HEK293 (cell line): ENCODE measurements at regions not wholly inside any gene's neighbourhood (a gene's known extent, or its start where the extent isn't known, plus 50 kb on each side); places are given as distances from the start of the nearest gene placed in this dataset.

Experiments used
- EGR2 ChIP-seq: fragments of 450-650 bp; formaldehyde crosslinking; IDR thresholded peaks from 2 replicates; pipeline ENCODE4 v1.5.1; 2016; ENCODE audit warnings: low read depth, missing biosample characterization, missing genetic modification characterization
- IKZF3 ChIP-seq: fragments of 450-650 bp; IDR thresholded peaks from 2 replicates; pipeline ENCODE4 v1.5.0; 2018; ENCODE audit warnings: missing biosample characterization, mild to moderate bottlenecking, missing genetic modification characterization, moderate library complexity
- ZNF132 ChIP-seq: fragments of 450-650 bp; formaldehyde crosslinking; IDR thresholded peaks from 2 replicates; pipeline ENCODE4 v1.5.1; 2017; ENCODE audit warnings: missing biosample characterization, missing genetic modification characterization, borderline replicate concordance
- ZNF2 ChIP-seq: fragments of 450-650 bp; formaldehyde crosslinking; IDR thresholded peaks from 2 replicates; pipeline ENCODE4 v1.5.1; 2016; ENCODE audit warnings: missing biosample characterization, missing genetic modification characterization
- ZNF214 ChIP-seq: fragments of 450-650 bp; formaldehyde crosslinking; IDR thresholded peaks from 2 replicates; pipeline ENCODE4 v1.5.1; 2017; ENCODE audit warnings: missing biosample characterization, mild to moderate bottlenecking, missing genetic modification characterization, borderline replicate concordance
- ZNF24 ChIP-seq: fragments of 450-650 bp; formaldehyde crosslinking; IDR thresholded peaks from 2 replicates; pipeline ENCODE4 v1.5.1; 2016; ENCODE audit warnings: missing biosample characterization, missing genetic modification characterization
- ZNF416 ChIP-seq: fragments of 450-650 bp; formaldehyde crosslinking; IDR thresholded peaks from 2 replicates; pipeline ENCODE4 v1.5.1; 2016; ENCODE audit warnings: missing biosample characterization, missing genetic modification characterization
- ZNF501 ChIP-seq: fragments of 450-650 bp; formaldehyde crosslinking; IDR thresholded peaks from 2 replicates; pipeline ENCODE4 v1.5.1; 2016; ENCODE audit warnings: missing biosample characterization, missing genetic modification characterization
- ZNF529 ChIP-seq: fragments of 450-650 bp; formaldehyde crosslinking; IDR thresholded peaks from 2 replicates; pipeline ENCODE4 v1.5.1; 2017; ENCODE audit warnings: missing genetic modification characterization, missing biosample characterization; ENCODE audit not compliant: insufficient replicate concordance
- ZNF549 ChIP-seq: fragments of 450-650 bp; IDR thresholded peaks from 2 replicates; pipeline ENCODE4 v1.5.1; 2018; ENCODE audit warnings: missing biosample characterization, missing genetic modification characterization, mild to moderate bottlenecking, inconsistent platforms, moderate library complexity
- ZNF596 ChIP-seq: fragments of 450-650 bp; IDR thresholded peaks from 2 replicates; pipeline ENCODE4 v1.5.0; 2018; ENCODE audit warnings: missing biosample characterization, mild to moderate bottlenecking, missing genetic modification characterization, moderate library complexity
- ZNF610 ChIP-seq: fragments of 450-650 bp; formaldehyde crosslinking; IDR thresholded peaks from 2 replicates; pipeline ENCODE4 v1.5.1; 2016; ENCODE audit warnings: missing biosample characterization, missing genetic modification characterization, borderline replicate concordance
- ZNF623 ChIP-seq: fragments of 450-650 bp; formaldehyde crosslinking; IDR thresholded peaks from 2 replicates; pipeline ENCODE4 v1.5.1; 2016; ENCODE audit warnings: missing biosample characterization, missing genetic modification characterization
- ZNF660 ChIP-seq: fragments of 450-650 bp; IDR thresholded peaks from 2 replicates; pipeline ENCODE4 v1.5.1; 2018; ENCODE audit warnings: missing biosample characterization, mild to moderate bottlenecking, missing genetic modification characterization
- ZNF664 ChIP-seq: fragments of 450-650 bp; formaldehyde crosslinking; IDR thresholded peaks from 2 replicates; pipeline ENCODE4 v1.5.1; 2016; ENCODE audit warnings: missing biosample characterization, missing genetic modification characterization
- ZNF677 ChIP-seq: fragments of 450-650 bp; IDR thresholded peaks from 2 replicates; pipeline ENCODE4 v1.5.0; 2018; ENCODE audit warnings: missing biosample characterization, mild to moderate bottlenecking, missing genetic modification characterization, moderate library complexity
- ZNF777 ChIP-seq: fragments of 450-650 bp; formaldehyde crosslinking; IDR thresholded peaks from 2 replicates; pipeline ENCODE4 v1.5.1; 2017; ENCODE audit warnings: missing biosample characterization, missing genetic modification characterization, borderline replicate concordance
- ZNF791 ChIP-seq: fragments of 450-650 bp; formaldehyde crosslinking; IDR thresholded peaks from 2 replicates; pipeline ENCODE4 v1.5.1; 2016; ENCODE audit warnings: missing biosample characterization, missing genetic modification characterization
- ZNF843 ChIP-seq: fragments of 450-650 bp; formaldehyde crosslinking; IDR thresholded peaks from 2 replicates; pipeline ENCODE4 v1.5.1; 2016; ENCODE audit warnings: missing biosample characterization, missing genetic modification characterization
- ZSCAN23 ChIP-seq: fragments of 450-650 bp; formaldehyde crosslinking; IDR thresholded peaks from 2 replicates; pipeline ENCODE4 v1.5.1; 2016; ENCODE audit warnings: missing biosample characterization, missing genetic modification characterization
- TF ChIP-seq, protein P1 (sequence below): fragments of 450-650 bp; formaldehyde crosslinking; IDR thresholded peaks from 2 replicates; pipeline ENCODE4 v1.5.1; 2016; ENCODE audit warnings: missing biosample characterization, missing genetic modification characterization
- TF ChIP-seq, protein P2 (sequence below): fragments of 450-650 bp; formaldehyde crosslinking; IDR thresholded peaks from 2 replicates; pipeline ENCODE4 v1.5.1; 2016; ENCODE audit warnings: missing biosample characterization, missing genetic modification characterization
- TF ChIP-seq, protein P3 (sequence below): fragments of 450-650 bp; formaldehyde crosslinking; IDR thresholded peaks from 2 replicates; pipeline ENCODE4 v1.5.1; 2017; ENCODE audit warnings: missing biosample characterization, missing genetic modification characterization
- TF ChIP-seq, protein P4 (sequence below): fragments of 450-650 bp; formaldehyde crosslinking; IDR thresholded peaks from 2 replicates; pipeline ENCODE4 v1.5.1; 2016; ENCODE audit warnings: missing biosample characterization, missing genetic modification characterization, low read depth
- TF ChIP-seq, protein P5 (sequence below): fragments of 450-650 bp; formaldehyde crosslinking; IDR thresholded peaks from 2 replicates; pipeline ENCODE4 v1.5.1; 2016; ENCODE audit warnings: missing biosample characterization, missing genetic modification characterization, borderline replicate concordance
- TF ChIP-seq, protein P6 (sequence below): fragments of 450-650 bp; formaldehyde crosslinking; IDR thresholded peaks from 2 replicates; pipeline ENCODE4 v1.5.1; 2017; ENCODE audit warnings: missing biosample characterization, missing genetic modification characterization

DNA sequence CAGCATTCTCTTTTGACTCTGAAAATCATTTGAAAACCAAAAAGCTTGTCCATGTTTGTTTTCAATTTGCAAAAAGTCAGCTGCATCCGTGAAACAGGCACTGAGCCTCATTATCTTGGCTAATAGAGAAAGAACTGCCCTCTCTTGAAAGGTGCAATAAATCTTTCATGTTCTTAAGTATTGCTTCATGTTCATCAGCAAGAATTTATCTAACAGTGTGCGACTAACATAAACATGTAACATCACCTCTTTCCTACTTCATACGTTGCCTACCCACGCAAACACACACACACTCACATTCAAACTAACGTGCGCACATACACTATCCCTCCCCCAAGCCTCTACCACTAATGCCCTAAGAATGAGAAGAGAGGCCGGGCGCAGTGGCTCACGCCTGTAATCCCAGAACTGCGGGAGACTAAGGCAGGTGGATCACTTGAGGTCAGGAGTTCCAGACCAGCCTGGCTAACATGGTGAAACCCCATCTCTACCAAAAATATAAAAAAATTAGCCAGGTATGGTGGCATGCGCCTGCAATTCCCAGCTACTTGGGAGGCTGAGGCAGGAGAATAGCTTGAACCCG lies 629.7 kb upstream of the ZNF608 start (continued):
- TF ChIP-seq ZNF623 (peak; percentile 33; the same call in 1 of the 2 replicates), ZNF677 (tag by site-specific recombination) (no peak), ZNF2 (peak; percentile 51; the same call in 1 of the 2 replicates), ZNF24 (peak; percentile 38; the same call in 1 of the 2 replicates), ZNF501 (tag by site-specific recombination) (no peak), ZNF529 (tag by site-specific recombination) (no peak), ZNF777 (tag by site-specific recombination) (no peak), ZNF610 (tag by site-specific recombination) (no peak), ZNF843 (tag by site-specific recombination) (peak; percentile 78), ZNF664 (tag by site-specific recombination) (no peak), ZSCAN23 (no peak), ZNF660 (tag by site-specific recombination) (no peak), ZNF214 (tag by site-specific recombination) (no peak), ZNF791 (tag by site-specific recombination) (0 out of 2 replicates have a peak, but pooled peaks have one; percentile 30), ZNF132 (tag by site-specific recombination) (no peak), EGR2 (tag by site-specific recombination) (0 out of 2 replicates have a peak, but pooled peaks have one; percentile 32), IKZF3 (tag by site-specific recombination) (peak; percentile 36; the same call in 1 of the 2 replicates), ZNF596 (no peak), ZNF416 (tag by site-specific recombination) (0 out of 2 replicates have a peak, but pooled peaks have one; percentile 40), ZNF549 (tag by site-specific recombination) (no peak)
- TF ChIP-seq, protein P1, sequence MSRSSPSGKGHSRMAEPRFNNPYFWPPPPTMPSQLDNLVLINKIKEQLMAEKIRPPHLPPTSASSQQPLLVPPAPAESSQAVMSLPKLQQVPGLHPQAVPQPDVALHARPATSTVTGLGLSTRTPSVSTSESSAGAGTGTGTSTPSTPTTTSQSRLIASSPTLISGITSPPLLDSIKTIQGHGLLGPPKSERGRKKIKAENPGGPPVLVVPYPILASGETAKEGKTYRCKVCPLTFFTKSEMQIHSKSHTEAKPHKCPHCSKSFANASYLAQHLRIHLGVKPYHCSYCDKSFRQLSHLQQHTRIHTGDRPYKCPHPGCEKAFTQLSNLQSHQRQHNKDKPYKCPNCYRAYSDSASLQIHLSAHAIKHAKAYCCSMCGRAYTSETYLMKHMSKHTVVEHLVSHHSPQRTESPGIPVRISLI (tag by site-specific recombination) = 0 out of 2 replicates have a peak, but pooled peaks have one; percentile 19
- TF ChIP-seq, protein P2, sequence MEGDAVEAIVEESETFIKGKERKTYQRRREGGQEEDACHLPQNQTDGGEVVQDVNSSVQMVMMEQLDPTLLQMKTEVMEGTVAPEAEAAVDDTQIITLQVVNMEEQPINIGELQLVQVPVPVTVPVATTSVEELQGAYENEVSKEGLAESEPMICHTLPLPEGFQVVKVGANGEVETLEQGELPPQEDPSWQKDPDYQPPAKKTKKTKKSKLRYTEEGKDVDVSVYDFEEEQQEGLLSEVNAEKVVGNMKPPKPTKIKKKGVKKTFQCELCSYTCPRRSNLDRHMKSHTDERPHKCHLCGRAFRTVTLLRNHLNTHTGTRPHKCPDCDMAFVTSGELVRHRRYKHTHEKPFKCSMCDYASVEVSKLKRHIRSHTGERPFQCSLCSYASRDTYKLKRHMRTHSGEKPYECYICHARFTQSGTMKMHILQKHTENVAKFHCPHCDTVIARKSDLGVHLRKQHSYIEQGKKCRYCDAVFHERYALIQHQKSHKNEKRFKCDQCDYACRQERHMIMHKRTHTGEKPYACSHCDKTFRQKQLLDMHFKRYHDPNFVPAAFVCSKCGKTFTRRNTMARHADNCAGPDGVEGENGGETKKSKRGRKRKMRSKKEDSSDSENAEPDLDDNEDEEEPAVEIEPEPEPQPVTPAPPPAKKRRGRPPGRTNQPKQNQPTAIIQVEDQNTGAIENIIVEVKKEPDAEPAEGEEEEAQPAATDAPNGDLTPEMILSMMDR = no peak
- TF ChIP-seq, protein P3, sequence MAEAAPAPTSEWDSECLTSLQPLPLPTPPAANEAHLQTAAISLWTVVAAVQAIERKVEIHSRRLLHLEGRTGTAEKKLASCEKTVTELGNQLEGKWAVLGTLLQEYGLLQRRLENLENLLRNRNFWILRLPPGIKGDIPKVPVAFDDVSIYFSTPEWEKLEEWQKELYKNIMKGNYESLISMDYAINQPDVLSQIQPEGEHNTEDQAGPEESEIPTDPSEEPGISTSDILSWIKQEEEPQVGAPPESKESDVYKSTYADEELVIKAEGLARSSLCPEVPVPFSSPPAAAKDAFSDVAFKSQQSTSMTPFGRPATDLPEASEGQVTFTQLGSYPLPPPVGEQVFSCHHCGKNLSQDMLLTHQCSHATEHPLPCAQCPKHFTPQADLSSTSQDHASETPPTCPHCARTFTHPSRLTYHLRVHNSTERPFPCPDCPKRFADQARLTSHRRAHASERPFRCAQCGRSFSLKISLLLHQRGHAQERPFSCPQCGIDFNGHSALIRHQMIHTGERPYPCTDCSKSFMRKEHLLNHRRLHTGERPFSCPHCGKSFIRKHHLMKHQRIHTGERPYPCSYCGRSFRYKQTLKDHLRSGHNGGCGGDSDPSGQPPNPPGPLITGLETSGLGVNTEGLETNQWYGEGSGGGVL (tag by site-specific recombination) = peak; percentile 84
- TF ChIP-seq, protein P4, sequence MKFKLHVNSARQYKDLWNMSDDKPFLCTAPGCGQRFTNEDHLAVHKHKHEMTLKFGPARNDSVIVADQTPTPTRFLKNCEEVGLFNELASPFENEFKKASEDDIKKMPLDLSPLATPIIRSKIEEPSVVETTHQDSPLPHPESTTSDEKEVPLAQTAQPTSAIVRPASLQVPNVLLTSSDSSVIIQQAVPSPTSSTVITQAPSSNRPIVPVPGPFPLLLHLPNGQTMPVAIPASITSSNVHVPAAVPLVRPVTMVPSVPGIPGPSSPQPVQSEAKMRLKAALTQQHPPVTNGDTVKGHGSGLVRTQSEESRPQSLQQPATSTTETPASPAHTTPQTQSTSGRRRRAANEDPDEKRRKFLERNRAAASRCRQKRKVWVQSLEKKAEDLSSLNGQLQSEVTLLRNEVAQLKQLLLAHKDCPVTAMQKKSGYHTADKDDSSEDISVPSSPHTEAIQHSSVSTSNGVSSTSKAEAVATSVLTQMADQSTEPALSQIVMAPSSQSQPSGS (tag by site-specific recombination) = 0 out of 2 replicates have a peak, but pooled peaks have one; percentile 22
- TF ChIP-seq, protein P5, sequence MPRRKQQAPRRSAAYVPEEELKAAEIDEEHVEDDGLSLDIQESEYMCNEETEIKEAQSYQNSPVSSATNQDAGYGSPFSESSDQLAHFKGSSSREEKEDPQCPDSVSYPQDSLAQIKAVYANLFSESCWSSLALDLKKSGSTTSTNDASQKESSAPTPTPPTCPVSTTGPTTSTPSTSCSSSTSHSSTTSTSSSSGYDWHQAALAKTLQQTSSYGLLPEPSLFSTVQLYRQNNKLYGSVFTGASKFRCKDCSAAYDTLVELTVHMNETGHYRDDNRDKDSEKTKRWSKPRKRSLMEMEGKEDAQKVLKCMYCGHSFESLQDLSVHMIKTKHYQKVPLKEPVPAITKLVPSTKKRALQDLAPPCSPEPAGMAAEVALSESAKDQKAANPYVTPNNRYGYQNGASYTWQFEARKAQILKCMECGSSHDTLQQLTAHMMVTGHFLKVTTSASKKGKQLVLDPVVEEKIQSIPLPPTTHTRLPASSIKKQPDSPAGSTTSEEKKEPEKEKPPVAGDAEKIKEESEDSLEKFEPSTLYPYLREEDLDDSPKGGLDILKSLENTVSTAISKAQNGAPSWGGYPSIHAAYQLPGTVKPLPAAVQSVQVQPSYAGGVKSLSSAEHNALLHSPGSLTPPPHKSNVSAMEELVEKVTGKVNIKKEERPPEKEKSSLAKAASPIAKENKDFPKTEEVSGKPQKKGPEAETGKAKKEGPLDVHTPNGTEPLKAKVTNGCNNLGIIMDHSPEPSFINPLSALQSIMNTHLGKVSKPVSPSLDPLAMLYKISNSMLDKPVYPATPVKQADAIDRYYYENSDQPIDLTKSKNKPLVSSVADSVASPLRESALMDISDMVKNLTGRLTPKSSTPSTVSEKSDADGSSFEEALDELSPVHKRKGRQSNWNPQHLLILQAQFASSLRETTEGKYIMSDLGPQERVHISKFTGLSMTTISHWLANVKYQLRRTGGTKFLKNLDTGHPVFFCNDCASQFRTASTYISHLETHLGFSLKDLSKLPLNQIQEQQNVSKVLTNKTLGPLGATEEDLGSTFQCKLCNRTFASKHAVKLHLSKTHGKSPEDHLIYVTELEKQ (tag by site-specific recombination) = no peak; the same call in 1 of the 2 replicates
- TF ChIP-seq, protein P6, sequence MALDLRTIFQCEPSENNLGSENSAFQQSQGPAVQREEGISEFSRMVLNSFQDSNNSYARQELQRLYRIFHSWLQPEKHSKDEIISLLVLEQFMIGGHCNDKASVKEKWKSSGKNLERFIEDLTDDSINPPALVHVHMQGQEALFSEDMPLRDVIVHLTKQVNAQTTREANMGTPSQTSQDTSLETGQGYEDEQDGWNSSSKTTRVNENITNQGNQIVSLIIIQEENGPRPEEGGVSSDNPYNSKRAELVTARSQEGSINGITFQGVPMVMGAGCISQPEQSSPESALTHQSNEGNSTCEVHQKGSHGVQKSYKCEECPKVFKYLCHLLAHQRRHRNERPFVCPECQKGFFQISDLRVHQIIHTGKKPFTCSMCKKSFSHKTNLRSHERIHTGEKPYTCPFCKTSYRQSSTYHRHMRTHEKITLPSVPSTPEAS = peak; percentile 41; the same call in 1 of the 2 replicates
